NCI-H1417 treated with DMSO at 0.1 percent for 48 hours (cell line): ENCODE measurements at regions not wholly inside any gene's neighbourhood (a gene's known extent, or its start where the extent isn't known, plus 50 kb on each side); places are given as distances from the start of the nearest gene placed in this dataset.
"Not testable (repeated sequence)": the region's sequence is repeated elsewhere in the genome, so short reads cannot be mapped to it uniquely, and the experiment has no call there.

Experiments used
- DNase-seq: peaks from one replicate; lab custom pipeline; 2025; lab: John Stamatoyannopoulos, UW

GRCh38 chr21:35170818-35171217, 121.7 kb upstream of the RUNX1 start:
- DNase-seq: no peak

GRCh38 chr21:35170244-35170643, 121.1 kb upstream of the RUNX1 start:
- no peak for DNase-seq

- no peak for DNase-seq
These were observed 120.5 kb upstream of the RUNX1 start for GRCh38 chr21:35169574-35169973.

- no peak for DNase-seq
These were observed 119.6 kb upstream of the RUNX1 start for GRCh38 chr21:35168735-35169134.

GRCh38 chr21:35164971-35165483, 115.9 kb upstream of the RUNX1 start:
- no peak for DNase-seq

GRCh38 chr21:35164380-35164779, 115.3 kb upstream of the RUNX1 start:
- DNase-seq: no peak

GRCh38 chr21:35163411-35163810, 114.3 kb upstream of the RUNX1 start:
- DNase-seq: no peak

GRCh38 chr21:35162831-35163230, 113.7 kb upstream of the RUNX1 start:
- no peak for DNase-seq

GRCh38 chr21:35159881-35160280, 110.8 kb upstream of the RUNX1 start:
- no peak for DNase-seq

- DNase-seq: not testable (repeated sequence)
These were observed 108.3 kb upstream of the RUNX1 start for GRCh38 chr21:35157374-35157773.

GRCh38 chr21:35156293-35157278, 107.5 kb upstream of the RUNX1 start:
- DNase-seq: no peak

GRCh38 chr21:35154788-35155187, 105.7 kb upstream of the RUNX1 start:
- DNase-seq: no peak

- no peak for DNase-seq
These were observed 104.6 kb upstream of the RUNX1 start for GRCh38 chr21:35153671-35154070.

GRCh38 chr21:35150562-35151226, 101.6 kb upstream of the RUNX1 start:
- no peak for DNase-seq

GRCh38 chr21:35149698-35150097, 100.6 kb upstream of the RUNX1 start:
- DNase-seq: no peak

- no peak for DNase-seq
These were observed 98.3 kb upstream of the RUNX1 start for GRCh38 chr21:35147439-35147838.

GRCh38 chr21:35145626-35146233, 96.6 kb upstream of the RUNX1 start:
- no peak for DNase-seq

- DNase-seq: no peak
These were observed 95.9 kb upstream of the RUNX1 start for GRCh38 chr21:35144978-35145377.

GRCh38 chr21:35142036-35142815, 93.1 kb upstream of the RUNX1 start:
- no peak for DNase-seq

GRCh38 chr21:35139382-35139715, 90.2 kb upstream of the RUNX1 start:
- no peak for DNase-seq

GRCh38 chr21:35138665-35139381, 89.7 kb upstream of the RUNX1 start:
- no peak for DNase-seq
